Tibial nerve (tissue), 4 donors: ENCODE measurements at regions not wholly inside any gene's neighbourhood (a gene's known extent, or its start where the extent isn't known, plus 50 kb on each side); places are given as distances from the start of the nearest gene placed in this dataset.

Experiments
- EP300 ChIP-seq, 2 donors: sonication (generic); formaldehyde crosslinking; IDR thresholded peaks; one replicate each; pipeline ENCODE4 v1.6.1; 2017; ENCODE audit warnings: antibody characterized with exemption in 2 of 2, mild to moderate bottlenecking in 1 of 2
- POLR2A ChIP-seq, 2 donors: fragments of 450-650 bp; IDR thresholded peaks; one replicate each; pipeline ENCODE4 v1.6.1; 2017; ENCODE audit warnings: antibody characterized with exemption in 2 of 2, mild to moderate bottlenecking in 2 of 2, moderate library complexity in 2 of 2
- TF ChIP-seq, protein P1 (sequence below), 5 experiments: fragments of 200-600 bp in 3 of 5; fragments of 450-650 bp in 2 of 5; sonication (generic) in 3 of 5; IDR thresholded peaks; one replicate each; pipeline ENCODE4 v1.5.1; 2016 to 2019; ENCODE audit warnings: antibody characterized with exemption in 5 of 5, mild to moderate bottlenecking in 3 of 5, moderate library complexity in 2 of 5

DNA sequence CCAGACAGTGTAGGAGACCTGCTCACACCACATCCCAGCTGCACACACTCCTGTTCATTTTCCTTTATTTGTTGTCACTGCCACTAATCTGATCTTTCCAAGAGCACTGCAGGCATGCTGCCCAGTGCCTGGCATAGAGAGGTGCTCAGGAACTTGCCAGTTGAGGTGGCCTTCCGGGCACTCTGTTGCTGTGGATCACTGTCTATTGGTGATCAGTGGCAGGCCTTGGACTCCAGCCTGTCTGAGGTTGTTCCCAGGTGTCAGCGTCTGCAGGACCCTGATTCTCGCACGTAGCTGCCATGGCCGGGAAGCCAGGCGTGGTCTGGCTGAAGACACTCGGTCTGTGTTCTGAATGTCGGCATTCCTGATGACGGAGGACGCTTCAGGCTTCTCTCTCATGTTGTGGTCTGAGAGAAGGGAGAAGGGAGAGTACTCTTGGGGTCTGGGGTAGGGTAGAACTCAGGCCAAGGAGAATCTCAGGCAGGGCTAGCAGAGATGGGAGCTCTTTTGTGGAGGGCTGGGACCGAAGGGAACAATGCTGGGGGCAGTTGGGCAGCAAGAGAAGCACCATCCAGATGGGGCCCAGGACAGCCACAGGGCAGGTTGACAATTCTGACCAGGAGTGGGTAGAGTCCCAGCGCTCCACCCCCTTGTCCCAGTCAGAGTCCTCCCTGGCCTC lies 240.9 kb downstream of the MYCN start:
- no peak for TF ChIP-seq EP300 (IDR thresholded peaks at IDR 0.05)
- TF ChIP-seq, protein P1, sequence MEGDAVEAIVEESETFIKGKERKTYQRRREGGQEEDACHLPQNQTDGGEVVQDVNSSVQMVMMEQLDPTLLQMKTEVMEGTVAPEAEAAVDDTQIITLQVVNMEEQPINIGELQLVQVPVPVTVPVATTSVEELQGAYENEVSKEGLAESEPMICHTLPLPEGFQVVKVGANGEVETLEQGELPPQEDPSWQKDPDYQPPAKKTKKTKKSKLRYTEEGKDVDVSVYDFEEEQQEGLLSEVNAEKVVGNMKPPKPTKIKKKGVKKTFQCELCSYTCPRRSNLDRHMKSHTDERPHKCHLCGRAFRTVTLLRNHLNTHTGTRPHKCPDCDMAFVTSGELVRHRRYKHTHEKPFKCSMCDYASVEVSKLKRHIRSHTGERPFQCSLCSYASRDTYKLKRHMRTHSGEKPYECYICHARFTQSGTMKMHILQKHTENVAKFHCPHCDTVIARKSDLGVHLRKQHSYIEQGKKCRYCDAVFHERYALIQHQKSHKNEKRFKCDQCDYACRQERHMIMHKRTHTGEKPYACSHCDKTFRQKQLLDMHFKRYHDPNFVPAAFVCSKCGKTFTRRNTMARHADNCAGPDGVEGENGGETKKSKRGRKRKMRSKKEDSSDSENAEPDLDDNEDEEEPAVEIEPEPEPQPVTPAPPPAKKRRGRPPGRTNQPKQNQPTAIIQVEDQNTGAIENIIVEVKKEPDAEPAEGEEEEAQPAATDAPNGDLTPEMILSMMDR (IDR thresholded peaks at IDR 0.05): no peak
- no peak for TF ChIP-seq POLR2A (IDR thresholded peaks at IDR 0.05)
